NCI-H2227 (cell line): ENCODE measurements at regions not wholly inside any gene's neighbourhood (a gene's known extent, or its start where the extent isn't known, plus 50 kb on each side); places are given as distances from the start of the nearest gene placed in this dataset.

Experiments used
- DNase-seq: peaks from one replicate; lab custom pipeline; 2025; ENCODE audit not compliant: unreplicated experiment; lab: John Stamatoyannopoulos, UW

DNA sequence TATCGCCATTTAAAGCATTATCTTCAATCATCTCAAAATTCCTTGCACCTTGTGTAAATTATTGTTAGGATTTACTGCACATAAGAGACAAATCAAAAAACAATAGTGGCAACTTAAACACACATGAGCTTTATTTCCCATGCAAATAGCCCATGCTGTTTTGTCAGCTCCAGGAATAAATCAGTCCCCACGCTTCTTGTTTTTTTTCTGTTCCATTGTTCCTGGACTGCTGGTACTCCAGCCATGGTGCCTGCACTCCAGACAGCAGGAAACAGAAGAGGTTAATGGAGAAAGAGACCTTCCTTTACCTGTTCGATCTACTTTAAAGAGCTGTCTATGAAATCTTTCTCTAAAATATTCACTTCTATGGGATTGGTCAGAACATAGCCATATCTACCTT is 1515.7 kb upstream of the TENM3 start:
- no peak for DNase-seq

DNA sequence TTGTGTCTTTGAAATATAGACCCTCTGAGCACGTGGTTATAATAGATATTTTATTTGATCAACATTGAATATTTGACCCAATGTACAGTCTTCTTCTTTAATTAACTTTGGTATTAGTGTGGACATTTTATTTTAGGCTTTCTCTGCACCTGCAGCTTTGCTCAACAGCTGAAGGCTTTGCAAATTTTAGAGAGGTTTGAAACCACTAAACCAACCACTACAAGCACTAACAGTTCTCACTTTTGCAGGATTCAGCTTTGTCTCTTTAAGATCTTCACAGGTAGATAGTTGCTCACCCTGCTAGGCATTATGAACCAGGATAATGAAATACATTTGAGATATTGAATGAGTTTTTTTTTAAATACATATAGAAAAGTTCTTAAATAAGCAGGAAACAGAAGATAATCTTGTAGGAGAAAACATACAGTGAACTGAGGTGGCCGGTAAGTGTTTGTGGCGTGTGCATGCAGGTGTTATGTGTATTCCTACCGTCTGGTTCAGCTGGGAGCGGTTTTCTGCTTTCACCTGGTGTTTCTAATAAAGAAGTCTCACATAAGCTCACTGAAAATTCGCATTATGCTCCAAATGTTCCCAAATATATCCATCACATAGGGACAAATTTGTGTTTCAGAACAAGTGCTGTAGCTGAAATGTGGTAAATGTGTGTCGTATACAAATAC is 1508.3 kb upstream of the TENM3 start:
- no peak for DNase-seq

DNA sequence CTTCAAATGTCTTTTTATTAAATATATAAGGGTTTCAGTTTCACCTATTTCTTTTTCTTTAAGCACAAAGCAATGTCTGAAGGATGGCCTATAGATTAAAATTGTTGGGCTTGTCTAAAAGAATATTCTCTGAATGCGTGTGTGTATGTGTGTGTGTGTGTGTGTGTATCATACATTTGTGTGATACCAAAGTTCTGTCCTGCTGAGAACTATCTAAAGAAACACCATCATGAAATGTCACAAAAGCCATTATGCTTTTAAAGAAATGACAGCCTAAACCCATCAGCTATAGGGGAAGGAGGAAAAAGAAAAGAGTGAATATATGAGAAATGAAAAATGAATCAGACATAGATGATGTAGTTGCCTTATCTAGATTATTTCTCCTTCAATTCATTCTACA is 1501.5 kb upstream of the TENM3 start:
- DNase-seq, result no peak

- DNase-seq, result no peak
These were observed 1498.2 kb upstream of the TENM3 start for GRCh38 chr4:180745019-180745418.

DNA sequence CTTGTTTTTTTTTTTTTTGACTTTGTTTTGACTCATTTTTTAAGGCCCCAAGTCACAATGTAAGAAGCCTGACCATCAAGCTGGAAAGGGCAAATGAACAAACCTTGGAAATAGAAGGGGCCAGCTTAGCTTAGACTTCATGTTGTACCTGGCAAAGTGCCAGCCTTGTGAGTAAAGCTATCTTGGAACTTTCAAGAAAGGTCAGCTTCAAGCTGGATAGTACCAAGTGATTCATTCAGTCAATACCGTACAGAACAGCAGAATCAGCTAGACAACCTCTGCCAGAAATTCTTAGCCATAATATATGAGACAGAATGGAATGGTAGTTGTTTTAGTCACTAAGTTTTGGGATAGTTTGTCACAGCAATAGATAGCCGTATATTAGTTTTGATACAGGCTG is 1492.2 kb upstream of the TENM3 start:
- DNase-seq, result no peak

GRCh38 chr4:180757927-180758326 is 1485.3 kb upstream of the TENM3 start:
- DNase-seq, result no peak

DNA sequence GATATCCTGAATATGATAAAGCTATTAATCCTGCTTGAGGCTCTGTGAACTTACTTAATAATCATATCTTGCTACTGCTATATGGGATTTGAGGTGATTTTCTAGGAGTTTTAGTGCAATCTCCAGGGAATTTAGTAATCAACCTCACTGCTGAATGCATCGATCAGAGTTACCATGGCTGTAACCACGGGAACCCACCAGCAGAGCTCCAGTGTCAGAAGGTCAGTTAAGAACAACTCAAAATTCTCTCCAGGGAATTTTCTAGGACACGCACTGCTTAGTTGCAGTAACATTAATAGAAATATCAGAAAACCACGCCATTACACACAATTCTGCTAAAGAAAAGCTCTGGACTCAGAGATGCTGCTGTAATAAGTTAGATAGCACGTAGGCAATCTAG is 1477.2 kb upstream of the TENM3 start:
- no peak for DNase-seq

DNA sequence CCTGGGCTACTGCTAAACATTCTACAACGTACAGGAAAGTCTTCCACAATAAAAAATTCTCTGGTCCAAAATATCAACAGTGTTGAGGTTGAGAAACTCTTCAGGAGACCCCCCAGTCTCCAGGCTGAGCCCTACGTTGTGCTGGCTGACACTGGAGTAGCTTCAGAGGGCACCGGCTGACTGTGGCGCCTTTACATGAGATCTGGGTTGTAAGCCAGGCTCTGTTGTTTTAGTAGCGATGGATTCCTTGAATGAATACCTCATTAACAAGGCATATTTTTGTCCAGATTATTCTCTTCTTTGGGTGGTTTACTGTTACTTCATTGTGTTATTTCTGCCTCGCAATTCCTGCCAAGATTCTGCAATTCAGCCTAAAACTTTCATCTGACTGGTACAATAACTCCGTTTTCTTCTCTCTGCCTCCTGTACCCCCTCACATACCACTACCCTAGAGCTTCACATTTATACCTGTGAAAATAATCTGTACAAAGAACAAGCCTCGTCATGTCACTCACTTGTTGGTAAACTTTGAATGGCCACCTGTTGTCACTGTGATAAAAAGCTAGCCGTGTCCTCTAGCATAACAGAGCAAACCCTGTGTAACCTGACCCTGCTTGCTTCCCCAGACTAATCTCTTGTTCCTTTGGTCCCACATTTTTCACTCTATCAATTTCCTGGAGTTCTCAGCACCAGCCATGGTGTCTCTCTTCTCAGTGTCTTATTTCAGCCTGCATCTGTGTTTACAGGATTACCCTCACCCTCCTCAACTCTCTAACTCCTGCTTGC is 1476.1 kb upstream of the TENM3 start:
- no peak for DNase-seq

DNA sequence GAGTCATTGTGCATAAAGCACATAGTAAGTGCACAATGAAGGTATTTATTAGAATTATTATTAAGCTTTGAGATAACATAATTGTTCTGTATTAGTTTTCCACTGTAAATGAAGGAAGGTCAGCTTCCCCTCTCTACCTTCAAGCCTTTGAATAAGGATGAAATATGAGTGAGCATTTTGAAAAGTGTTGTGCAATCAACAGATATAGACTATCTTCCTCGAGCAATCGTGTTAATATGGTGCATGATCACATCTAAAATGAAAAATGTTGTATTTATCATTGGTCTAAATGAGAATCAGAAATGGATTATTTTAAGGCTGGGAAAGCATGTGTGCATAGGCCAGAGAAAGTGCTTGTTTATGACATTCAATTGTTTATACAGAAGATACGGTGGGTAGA is 1474.6 kb upstream of the TENM3 start:
- DNase-seq, result no peak

DNA sequence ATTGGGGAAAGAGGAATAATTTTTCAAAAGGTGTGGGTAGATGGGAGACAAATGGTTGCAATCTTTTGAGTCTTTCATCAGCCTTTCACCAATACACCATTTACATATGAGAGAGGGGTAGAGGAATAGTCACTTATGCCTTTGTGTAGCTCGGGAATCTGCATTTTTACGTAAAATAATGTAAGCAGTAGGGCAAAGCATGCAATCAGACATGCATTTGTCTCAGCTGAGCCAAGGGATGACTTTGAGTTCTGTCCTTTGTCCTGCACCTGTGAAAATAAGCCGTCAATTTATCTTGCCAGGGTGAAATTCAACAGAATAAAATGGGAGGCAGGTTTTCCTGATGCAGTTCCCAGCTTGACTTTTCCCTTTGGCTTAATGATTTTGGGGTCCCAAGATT is 1473.4 kb upstream of the TENM3 start:
- no peak for DNase-seq

DNA sequence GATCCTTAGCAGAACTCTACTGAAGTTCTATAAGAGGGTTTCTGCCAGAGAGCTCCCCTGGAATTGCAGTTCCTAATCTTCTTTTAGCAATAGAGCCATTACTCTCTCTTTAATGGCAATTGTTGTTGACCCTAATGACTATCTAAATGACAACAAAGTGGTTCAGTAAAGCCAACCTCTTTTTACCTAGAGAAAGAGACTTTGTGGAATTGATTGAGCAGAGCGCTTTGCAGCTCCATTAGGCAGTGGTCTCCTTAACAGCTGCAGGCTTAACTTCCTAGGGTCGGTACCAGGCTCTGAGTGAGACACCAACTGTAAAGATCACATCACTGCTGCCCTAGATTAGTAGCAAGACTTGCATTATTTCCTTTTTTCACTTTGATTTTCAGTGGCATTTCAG is 1472.9 kb upstream of the TENM3 start:
- no peak for DNase-seq

DNA sequence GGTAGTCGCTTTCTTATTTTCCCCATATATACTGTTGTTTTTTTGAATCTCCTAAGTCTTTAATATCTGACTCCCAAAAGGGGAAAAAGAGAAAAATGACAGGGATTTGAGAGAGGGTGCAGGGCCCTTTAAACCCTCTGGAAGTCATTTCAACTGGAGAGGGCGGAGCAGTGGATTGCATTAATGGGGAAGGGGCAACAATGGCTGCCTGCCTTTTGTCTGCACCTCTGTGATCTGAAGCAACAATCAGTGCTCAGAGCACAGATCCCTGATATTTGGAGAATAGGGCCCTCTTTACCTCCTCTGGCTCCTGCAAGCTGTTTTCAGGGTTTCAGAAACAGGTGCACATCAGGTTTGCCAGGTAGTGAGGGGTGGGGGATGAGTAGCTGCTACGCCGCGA is 1458.3 kb upstream of the TENM3 start:
- no peak for DNase-seq

DNA sequence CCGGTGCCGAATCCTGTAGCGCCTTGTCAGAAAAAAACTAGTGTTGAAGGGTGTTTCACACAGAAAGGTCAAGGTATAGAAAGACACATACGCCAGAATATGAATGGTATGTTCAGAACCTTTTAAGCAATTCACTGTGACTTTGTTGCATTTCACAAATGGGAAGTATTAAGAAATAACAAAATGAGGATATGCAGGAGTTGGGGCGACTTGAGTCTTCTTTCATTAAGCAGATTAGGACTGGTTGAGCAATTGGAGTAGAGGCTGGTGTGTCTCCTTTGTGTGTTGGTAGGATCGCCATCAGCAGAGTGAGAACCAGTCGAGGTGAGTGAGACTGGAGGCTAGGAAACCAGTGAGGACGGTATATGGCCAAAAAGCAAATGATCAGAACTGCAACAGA is 1454.5 kb upstream of the TENM3 start:
- no peak for DNase-seq

DNA sequence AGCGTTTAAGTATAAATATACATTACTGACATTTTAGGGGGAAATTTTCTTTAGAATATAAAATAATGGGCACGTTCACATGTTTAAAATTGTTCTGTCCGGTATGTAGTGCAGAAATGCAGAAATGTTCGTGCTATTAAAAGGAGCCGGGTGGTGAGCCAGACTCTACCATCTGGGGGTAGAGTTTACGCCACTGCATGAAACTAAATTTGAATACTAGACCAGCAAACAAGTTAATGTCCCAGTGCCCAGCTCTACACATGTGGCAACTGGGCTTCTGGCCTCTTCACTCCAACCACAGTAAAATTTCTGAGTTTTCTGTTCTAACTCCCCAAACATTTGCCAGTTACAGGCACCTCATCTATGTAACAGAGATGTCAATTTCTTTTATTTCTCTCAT is 1453.3 kb upstream of the TENM3 start:
- no peak for DNase-seq

DNA sequence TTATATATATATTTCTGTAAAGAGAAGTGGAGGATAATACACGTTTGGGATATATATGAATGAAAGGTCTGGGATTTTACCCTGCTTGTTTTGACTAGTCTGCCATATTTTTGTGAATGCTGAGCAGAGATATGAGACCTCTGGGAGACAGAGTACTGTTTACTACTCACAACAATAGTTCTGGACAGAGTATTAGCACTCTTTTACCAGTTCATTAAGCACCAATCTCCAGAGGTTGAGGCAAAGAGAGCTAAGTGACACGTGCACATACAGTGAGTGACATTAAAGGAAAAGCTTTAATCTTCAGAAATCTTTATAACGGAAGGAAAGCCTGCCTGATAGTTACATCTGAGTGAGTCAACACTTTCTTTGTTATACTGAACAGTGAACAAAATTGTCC is 1452.7 kb upstream of the TENM3 start:
- no peak for DNase-seq

GRCh38 chr4:180792541-180792940 is 1450.7 kb upstream of the TENM3 start:
- DNase-seq, result no peak

- DNase-seq, result no peak
These were observed 1448.9 kb upstream of the TENM3 start for GRCh38 chr4:180794333-180794732.

DNA sequence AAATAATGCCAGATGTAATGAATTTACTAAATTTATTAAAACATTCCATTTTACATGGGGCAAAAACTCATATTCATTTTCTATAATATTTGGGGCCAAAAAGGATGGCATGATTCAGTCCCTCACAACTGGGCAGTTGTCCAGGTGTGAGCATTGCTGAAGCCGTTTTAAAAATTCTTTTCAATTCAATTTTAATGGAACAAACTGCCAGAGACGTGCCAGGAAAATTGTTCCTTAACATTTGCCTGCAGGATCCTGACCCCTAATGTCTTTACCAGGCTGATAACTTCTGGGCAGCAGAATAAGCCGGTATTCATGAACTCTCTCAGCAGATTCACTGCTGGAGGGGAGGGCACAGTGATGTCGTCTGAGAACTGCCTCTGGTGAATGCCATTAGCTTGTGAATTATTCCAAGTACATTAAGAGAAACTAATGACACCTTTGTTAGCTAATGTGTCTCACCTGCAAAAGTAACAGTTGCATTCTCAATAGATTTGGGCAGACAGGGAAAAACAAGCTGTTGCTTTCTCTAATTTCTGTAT is 1445.1 kb upstream of the TENM3 start:
- DNase-seq, result no peak

GRCh38 chr4:180799798-180800197 is 1443.4 kb upstream of the TENM3 start:
- no peak for DNase-seq

DNA sequence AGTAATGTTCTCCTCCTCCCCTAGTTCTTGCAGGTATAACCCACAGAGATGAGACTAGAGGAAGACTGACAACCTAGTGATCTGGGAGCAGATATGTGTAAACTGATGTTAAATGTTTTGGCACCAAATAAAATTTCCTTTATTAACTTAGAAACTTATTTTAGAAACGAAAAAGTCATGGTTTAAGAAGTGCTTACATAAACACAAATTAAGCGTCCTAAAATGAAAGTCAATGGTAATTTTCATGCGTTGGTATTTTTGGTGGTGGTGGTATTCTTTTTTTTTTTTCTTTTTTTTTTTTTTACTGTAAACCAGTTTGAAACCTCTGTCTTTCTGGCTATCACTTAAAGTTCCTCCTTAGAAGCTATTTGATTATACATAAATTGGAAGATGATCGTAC is 1438.1 kb upstream of the TENM3 start:
- DNase-seq, result no peak

DNA sequence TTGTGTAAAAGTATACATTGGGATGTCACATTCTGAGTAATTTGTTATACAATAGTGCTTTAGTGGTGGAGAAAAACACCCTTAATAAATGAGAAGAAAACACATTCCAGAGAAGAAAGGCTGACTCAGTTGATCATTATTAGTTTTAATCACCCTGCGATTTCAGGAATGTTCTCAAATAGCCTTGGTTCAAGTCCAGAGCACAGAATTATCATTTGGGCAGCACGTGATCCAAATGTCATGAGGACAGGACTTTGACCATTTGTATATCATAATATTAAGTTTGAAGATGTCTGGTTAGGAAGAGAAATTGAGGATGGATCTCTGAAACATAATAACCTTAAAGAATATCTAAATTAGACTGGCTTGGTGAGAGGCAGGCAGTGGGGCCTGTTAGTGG is 1434.3 kb upstream of the TENM3 start:
- DNase-seq, result no peak

DNA sequence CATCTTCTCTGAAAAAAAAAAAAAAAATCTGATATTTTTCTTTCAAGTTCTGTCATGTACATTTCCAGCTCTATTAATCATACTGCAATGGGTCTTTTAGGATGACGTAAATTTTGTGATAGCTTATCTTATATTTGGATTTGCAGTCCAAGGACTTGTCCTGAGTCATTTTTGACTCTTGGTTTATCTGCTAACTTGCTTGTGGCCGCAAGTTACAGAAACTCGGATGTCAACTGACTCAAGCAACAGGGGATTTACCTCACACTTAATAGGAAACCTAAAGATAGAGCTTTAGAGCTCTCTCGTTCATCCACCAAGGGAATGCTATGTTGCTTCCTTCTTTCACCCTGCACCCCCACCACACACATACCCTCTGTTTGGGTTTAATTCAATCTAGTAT is 1433.8 kb upstream of the TENM3 start:
- no peak for DNase-seq

- no peak for DNase-seq
These were observed 1432.6 kb upstream of the TENM3 start for GRCh38 chr4:180810581-180810980.
